GM21423 (cell line): ENCODE measurements at regions not wholly inside any gene's neighbourhood (a gene's known extent, or its start where the extent isn't known, plus 50 kb on each side); places are given as distances from the start of the nearest gene placed in this dataset.

Source experiments
- ATAC-seq: cut with Tn5 transposase; IDR thresholded peaks from one replicate; pipeline ENCODE4 v1.9.1; 2021; ENCODE audit warnings: mild to moderate bottlenecking, moderate library complexity; ENCODE audit not compliant: unreplicated experiment

DNA sequence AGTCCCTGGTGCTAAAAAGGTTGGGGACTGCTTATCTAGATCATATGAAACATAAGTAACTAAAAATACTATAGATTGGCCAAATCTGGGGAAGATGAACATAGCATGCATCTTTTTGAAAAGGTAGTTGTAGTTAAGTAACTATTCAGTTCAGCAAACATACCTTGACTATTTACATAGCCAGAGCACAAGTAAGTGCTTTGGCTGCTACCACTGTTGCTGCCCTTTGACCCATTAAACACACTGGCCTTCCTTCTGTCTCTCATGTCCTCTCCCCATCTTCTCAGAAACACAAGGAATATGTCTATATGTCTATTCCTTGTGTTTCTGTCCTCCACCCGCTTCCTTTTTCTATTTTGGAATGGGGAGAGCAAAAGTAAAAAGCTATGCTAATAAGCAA, 87.9 kb upstream of the SPRY1 start:
- ATAC-seq = no peak

DNA sequence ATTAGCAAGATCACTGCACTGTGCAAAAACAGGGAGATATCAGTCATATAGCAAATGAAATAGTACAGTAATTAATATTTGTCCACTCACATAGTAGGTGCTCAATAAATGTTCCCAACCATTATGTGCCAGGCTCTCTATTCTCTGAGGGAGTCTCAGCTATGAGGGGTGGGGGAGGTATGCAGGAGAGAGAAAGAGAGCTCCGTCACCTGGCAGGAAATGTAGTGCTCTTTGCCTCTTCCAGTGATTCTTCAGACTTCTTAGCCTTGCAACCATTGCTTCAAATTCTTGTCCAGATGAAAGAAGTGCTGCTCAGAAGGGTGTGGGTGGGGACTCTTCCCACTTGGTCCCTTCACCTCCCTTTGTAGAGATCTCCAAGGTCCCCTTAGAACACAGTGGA, 84.5 kb upstream of the SPRY1 start:
- ATAC-seq = no peak

DNA sequence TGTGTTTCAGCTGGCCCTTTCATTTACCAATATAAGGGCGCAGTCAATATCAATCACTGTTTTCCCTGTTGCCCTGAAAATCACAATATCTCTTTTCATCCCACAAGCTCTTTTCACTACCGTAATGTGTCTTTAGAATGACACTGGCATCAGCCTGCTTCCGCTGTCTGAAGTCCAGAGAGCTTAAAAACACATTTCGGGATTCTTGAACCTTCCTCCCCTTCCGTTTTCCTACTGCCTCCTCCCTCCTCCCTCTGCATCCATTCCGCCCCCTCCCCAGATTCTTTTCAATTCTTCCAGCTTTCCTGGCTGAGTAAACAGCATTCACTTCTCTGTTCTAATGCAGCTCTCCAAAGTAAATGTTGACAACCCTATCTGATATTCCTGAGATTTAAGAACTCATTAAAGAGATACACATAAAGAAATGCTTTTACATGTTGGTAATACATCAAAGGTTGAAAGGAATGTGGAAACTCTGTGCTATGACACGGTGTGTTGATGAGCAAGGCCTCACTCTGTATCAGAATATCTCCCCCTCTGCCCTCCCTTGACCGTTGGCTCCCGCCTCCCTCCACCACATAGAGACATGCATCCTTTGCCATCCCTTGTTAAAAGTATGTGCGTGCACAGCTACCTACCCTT, 83.5 kb upstream of the SPRY1 start:
- no peak for ATAC-seq

DNA sequence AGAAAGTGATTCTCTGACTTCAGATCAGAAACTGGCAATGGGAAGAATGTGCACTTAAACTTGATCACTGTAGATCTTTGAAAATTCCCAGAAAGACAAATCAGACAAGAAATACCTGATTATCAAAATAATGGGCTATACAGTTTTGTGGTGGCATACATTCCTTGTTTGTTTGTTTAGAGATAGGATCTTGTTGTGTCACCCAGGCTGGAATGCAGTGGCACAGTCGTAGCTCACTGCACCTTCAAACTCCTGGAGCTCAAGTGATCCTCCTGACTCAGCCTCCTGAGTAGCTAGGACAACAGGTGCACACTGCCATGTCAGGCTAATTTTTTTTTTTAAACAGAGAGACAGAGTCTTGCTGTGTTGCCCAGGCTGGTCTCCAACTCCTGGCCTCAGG, 81.0 kb upstream of the SPRY1 start:
- no peak for ATAC-seq

DNA sequence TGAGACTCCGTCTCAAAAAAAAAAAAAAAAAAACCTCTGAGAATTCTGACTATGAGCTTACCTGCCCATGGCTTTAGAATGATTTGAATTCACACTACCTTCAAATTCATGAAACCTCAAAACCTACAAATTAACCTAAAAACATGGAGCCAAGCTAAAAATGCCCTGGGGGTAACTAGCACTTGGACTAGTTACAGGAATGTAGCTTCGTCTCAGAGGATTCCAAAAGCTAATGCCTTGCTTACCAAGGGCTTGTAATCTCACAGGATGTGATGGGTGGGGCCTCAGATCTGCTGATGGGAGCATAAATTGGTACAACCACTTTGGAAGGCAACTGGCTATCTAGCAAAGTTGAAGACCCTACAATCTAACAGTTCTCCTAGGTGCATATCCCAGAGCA, 79.4 kb upstream of the SPRY1 start:
- ATAC-seq = no peak

DNA sequence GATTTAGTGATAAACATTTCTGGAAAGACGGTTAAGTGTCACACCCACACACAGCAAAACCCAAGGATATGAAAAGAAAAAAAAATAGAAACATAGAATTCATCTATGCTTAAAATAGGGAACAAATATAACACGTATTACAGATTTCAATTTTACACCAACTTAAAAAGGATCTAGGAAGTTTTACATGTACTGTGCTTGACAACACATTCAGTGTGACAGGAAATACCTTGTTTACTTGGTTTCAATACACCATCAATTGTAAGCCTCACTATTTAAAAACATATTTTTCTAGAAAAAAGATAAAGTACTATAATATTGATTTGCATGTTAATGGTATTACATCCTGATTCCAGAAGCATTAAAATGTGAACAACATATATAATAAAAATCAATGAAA, 77.0 kb upstream of the SPRY1 start:
- ATAC-seq = peak; percentile 54

DNA sequence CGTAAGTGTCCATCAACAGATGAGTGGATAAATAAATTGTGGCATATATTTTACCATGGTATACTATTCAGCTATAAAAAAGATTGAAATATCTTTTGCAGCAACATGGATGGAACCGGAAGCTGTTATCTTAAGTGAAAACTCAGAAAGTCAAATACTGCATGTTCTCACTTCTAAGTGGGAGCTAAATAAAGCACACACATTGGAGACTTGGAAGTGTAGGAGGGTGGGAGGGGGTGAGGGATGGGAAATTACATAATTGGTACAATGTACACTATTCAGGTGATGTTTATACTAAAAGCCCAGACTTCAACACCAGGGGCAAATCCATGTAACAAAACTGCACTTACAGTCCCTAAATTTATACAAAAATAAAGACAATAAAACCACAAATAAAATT, 72.6 kb upstream of the SPRY1 start:
- no peak for ATAC-seq

DNA sequence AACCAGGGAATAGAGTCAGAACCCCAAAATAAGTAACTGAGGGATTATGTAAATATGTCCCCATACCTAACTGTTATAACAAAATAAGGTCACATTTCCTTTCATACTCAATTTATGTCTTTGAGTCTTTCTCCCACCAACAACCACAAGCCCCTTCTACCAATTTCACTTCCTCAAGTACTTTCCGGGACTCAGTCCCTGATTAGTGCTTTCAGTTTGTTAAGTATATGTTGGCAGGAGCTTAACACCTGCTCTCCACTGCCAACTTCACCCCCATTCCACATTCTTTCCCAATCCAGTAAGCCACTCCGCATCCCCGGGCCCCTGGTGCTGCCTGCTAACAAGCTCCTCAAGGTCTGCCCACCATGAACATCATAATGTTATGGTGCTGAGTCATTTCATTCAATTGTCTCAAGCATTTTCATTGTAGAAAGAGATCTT, 71.3 kb upstream of the SPRY1 start:
- ATAC-seq = peak; percentile 99

DNA sequence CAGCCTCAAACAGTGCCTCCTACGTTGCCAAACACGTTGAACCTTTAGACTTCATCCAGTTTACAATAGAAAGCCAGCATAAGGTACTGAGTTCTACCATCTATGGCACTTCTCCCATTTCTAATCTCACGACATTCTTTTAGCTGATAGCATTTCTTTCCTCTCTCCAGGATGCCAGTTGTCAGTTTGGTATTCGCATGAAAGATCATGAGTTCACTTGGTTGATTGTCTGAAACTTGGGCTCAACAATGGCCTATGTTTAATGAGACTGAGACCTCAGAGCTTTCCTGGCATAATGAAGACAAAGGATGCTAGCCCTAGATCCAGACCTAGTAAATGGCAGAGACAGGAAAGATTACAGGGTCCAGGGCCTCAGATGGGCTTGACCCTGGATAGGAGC, 69.2 kb upstream of the SPRY1 start:
- ATAC-seq = no peak

DNA sequence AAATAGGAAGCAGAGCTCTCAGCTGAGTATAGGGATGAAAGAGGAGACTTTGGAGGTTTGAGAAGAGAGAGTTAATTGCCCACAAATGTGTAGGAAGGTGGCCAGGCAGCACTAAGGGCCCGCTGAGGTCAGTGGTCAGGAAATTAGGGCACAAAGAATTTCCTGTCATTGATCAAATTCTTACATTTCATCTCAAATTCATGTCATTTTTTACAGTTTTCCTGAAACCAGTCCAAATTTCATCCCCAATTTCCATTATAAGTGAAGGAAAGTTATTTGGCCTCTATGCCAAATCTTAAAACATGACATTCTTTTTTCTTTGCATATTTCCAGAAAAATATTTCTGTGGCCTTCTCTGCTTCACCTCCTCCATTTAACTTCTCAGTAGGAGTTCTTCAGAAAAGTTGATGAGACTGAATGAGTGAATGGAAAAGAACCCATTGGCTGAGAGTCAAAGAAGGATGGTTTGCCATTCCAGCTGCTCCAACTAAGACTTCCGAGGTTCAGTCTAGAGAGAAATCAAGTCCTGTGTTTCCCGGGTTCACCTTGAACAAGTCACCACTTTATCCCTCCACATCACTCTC, 68.7 kb upstream of the SPRY1 start:
- no peak for ATAC-seq

DNA sequence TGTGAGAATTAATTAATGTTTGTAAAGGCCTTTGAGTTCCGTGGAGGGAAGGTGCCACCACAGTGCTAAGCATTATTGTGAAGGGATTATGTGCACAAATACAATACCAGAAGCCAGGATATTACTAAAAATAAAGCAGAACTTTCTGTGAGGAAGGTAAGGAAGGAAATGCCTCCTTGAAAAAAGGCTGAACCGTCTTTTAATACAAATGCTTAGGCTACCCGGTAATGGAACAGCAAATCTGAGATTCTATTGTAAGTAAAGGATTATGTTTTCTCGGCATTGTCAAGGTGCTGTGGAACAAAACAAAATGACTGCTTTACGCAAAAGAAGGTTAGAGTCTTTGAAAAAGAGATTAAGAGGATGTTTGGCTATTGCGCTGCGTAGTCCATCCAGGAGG, 57.9 kb upstream of the SPRY1 start:
- no peak for ATAC-seq

DNA sequence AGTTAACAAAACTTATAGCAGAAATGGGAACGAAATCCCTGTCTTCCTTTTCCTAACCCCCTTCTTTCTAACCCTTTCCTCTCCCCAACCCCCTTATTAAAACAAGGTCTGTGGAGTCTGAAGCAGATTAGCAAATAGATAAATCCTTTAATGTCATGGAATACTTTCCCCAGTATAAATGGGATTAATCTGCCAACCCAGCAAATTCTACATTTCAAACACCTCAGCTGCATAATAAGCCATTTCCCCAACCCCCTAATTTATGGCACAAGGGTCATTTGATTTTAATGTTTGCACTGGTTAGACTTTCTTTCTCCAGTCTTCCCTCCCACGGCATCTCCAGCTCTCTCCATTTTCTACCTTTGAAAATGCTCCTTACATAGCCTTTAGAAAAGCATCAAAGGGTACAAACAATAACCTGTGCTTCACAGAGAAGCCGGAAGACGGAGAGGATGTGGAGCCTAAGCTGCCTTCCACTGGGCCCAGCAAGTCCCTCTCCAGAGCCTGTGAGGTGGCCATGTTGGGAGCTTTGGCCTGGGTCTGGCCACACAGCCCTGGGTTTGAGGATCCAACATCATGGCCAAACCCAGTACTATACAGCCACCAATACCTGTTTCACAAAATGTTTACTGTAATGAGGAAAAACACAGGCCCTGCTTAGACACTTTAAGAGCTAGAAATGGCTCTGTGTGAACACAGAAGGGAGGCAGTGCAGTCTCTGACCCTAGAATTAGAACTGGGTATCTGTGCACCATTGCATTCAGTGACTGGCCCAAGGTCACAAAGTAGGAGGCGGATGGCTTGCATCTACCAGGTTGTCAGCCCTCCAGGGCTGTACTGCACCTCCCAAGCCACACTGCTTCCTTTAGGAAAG, 56.9 kb upstream of the SPRY1 start:
- ATAC-seq = no peak

DNA sequence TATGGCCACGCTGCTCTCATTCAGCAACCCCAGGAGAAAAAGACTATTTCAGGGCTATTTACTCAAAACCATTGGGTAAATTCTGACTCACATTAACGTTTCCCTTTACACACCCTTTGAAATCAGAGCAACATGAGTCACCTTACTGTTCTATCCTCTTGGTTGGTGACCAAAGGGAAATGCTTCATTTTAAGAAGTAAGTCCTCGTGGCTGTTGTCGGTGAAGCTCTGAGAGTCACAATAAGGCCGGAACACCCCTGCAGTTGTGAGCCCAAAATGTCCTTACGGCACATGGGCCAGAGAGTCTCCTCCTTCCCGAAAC, 56.3 kb upstream of the SPRY1 start:
- ATAC-seq = no peak

DNA sequence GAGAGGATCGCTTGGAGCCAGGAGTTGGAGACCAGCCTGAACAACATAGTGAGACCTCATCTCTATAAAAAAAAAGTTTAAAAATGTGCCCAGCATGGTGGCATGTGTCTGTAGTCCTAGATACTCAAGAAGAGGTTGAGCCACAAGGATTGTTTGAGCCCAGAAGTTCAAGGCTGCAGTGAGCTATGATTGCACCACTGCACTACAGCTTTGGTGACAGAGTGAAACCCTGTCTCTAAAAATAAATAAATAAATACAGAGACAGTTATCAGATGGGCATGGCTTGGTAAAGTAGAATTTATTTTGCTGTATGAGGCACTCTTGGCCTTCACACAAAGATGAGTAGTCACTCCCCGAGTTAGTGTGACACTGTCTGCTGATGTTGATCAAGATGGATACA, 54.1 kb upstream of the SPRY1 start:
- ATAC-seq = no peak

DNA sequence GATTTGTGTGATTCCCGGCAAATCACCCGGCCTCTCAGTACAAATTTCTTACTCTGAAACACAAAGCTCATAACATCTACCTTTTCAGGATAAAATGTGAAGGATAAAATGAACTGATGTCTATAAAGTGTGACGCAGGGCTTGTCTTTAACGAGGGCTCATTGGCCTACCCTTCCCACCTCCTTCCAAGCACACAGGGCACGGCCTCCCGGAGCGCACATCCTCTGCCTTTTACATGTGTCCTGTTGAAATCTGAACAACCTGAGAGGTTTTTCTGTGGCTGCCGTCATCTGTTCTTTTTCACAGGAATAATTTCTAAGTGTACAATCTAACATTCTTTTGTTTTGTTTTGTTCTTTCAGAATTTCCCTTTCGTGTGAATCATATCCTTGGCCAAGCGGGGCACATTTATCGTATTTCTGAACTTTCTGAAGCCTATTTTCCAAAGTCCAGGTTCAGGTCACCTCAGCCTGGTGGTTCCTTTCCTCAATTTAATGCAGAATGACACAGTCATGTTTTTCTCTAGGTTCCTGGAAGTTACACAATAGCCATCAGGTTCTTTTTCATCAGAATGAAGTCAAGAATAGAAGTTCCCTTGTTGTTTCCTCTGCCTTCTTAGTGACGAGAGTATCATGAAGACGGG, 53.1 kb upstream of the SPRY1 start:
- ATAC-seq = no peak

DNA sequence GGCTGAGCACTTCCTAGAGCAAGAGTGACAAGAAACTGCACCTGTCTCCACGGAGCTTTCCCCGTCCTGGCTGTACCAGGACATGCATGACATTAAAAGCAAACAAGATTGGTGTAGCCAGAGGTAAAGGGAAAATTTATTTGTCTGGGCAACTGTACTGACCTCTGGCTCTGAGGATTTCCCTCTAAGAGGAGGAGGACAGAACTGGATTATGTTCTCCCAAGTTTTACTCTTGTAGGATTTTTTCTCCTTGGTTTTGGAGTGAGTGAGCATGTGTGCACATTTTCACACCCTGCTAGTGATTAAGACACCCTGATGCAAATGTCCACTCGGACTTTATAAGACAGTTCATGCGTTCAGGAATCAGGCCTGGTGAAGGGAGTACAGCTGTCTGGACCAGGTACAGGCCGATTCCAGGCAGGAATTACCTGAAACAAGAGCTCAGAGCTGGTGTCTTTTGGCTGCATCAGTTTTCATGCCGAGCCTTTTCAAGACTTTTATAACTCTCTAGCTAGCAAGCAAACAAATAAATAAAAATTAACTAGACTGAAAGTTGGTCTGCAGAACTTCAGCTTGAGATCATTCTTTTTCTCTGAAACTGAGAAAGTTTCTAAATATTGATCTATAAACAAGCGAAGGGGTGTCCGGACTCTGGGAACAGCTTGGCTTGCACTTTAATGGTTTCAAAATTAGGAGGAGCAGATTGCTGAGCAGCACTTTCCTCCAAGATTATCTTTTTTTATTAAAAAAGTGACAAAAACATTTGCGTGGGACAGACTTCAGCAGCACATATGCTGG, 51.3 kb upstream of the SPRY1 start:
- ATAC-seq = no peak

DNA sequence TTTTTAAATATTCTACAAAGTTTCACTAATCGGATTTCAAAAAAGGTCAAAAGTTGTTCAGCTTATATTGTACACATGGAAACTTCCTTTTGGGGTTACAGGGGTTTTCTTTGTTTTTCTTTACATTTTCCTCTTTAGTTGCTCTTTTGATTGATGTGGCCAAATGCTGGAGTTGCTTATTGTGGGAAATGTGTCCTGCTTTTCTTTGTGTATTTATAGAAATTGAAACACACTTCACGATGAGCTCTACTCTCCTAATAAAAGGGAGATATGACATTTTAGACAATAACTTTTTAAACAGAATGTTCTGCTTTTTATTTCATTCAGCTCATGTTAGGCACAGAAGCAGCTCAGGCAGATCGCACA, 50.7 kb upstream of the SPRY1 start:
- ATAC-seq = no peak

DNA sequence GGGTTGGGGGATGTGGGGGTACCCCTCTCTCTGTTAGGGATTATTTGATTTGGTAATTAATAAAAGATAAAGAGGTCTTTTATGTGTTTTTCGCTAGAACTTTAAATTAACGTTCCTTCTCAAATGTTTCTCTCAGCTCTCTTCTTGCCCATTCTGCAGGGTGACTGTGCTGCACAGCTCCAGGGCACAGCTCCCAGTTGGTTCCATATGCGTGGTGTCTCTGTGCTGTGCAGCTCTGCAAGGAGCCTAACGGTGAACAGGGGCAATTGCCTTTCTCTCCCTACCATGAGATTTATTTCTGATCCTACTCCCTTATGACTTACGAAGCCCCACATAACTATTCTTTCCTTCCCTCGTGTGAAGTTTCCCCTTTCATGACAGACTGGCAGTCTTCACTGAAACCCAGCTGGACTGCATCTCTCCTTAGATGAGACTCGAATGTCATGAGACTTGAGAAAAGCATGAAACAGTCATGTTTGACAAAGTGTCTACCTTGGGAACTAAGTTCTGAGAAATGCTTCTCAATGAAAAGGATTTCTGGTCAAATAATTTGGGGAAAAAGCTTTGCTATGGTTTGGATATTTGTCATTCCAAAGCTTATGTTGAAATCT, 50.2 kb upstream of the SPRY1 start:
- no peak for ATAC-seq
